ENCODE measurements at regions not wholly inside any gene's neighbourhood (a gene's known extent, or its start where the extent isn't known, plus 50 kb on each side); places are given as distances from the start of the nearest gene placed in this dataset.

DNA sequence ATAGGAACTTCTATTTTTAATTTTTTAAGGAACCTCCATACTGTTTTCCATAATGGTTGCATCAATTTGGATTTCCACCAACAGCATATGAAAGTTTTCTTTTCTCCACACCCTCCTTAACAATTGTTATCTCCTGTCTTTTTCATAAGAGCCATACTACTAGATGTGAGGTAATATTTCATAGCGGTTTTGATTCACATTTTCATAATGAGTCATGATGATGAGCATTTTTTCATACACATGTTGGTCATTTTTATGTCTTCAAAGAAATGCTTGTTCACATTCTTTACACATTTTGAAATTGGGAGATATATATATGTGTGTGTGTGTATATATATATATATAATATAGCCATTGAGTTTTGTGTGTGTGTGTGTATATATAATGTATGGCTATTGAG, 420.3 kb upstream of the PCDH9 start:
- TF ChIP-seq, protein P1, sequence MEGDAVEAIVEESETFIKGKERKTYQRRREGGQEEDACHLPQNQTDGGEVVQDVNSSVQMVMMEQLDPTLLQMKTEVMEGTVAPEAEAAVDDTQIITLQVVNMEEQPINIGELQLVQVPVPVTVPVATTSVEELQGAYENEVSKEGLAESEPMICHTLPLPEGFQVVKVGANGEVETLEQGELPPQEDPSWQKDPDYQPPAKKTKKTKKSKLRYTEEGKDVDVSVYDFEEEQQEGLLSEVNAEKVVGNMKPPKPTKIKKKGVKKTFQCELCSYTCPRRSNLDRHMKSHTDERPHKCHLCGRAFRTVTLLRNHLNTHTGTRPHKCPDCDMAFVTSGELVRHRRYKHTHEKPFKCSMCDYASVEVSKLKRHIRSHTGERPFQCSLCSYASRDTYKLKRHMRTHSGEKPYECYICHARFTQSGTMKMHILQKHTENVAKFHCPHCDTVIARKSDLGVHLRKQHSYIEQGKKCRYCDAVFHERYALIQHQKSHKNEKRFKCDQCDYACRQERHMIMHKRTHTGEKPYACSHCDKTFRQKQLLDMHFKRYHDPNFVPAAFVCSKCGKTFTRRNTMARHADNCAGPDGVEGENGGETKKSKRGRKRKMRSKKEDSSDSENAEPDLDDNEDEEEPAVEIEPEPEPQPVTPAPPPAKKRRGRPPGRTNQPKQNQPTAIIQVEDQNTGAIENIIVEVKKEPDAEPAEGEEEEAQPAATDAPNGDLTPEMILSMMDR (IDR thresholded peaks at IDR 0.05) = no peak
- TF ChIP-seq POLR2AphosphoS5 (IDR thresholded peaks at IDR 0.05) = no peak

Measured in upper lobe of left lung (tissue), 4 donors.